Ammon's horn (tissue), 1 donor: ENCODE measurements at regions not wholly inside any gene's neighbourhood (a gene's known extent, or its start where the extent isn't known, plus 50 kb on each side); places are given as distances from the start of the nearest gene placed in this dataset.
"Not testable (repeated sequence)": the region's sequence is repeated elsewhere in the genome, so short reads cannot be mapped to it uniquely, and the experiment has no call there.

ENCODE experiments used
- DNase-seq: peaks from one replicate; pipeline ENCODE4 v3.0.0-alpha.2; 2016; ENCODE audit warnings: low spot score

GRCh38 chr10:117750616-117751015 lies 208.1 kb downstream of the EMX2 start:
- DNase-seq: no peak

GRCh38 chr10:117751259-117751658 lies 208.7 kb downstream of the EMX2 start:
- DNase-seq: no peak

GRCh38 chr10:117752103-117752502 lies 209.6 kb downstream of the EMX2 start:
- no peak for DNase-seq

- no peak for DNase-seq
Observed at GRCh38 chr10:117754770-117755658, 212.5 kb downstream of the EMX2 start.

- no peak for DNase-seq
Observed at GRCh38 chr10:117755659-117756014, 213.1 kb downstream of the EMX2 start.

GRCh38 chr10:117757086-117757720 lies 214.7 kb downstream of the EMX2 start:
- no peak for DNase-seq

- DNase-seq: no peak
Observed at GRCh38 chr10:117759266-117759665, 216.7 kb downstream of the EMX2 start.

GRCh38 chr10:117761695-117762094 lies 219.1 kb downstream of the EMX2 start:
- DNase-seq: no peak

GRCh38 chr10:117762126-117762818 lies 219.7 kb downstream of the EMX2 start:
- DNase-seq: no peak

GRCh38 chr10:117762819-117763172 lies 220.2 kb downstream of the EMX2 start:
- no peak for DNase-seq

GRCh38 chr10:117763528-117763927 lies 221.0 kb downstream of the EMX2 start:
- no peak for DNase-seq

- no peak for DNase-seq
Observed at GRCh38 chr10:117768333-117769042, 225.9 kb downstream of the EMX2 start.

GRCh38 chr10:117775526-117775925 lies 233.0 kb downstream of the EMX2 start:
- no peak for DNase-seq

GRCh38 chr10:117777222-117777621 lies 234.7 kb downstream of the EMX2 start:
- DNase-seq: not testable (repeated sequence)

- DNase-seq: no peak
Observed at GRCh38 chr10:117778241-117778640, 235.7 kb downstream of the EMX2 start.

GRCh38 chr10:117780411-117780810 lies 237.9 kb downstream of the EMX2 start:
- DNase-seq: no peak

- DNase-seq: no peak
Observed at GRCh38 chr10:117781216-117781831, 238.8 kb downstream of the EMX2 start.

GRCh38 chr10:117782276-117782675 lies 239.7 kb downstream of the EMX2 start:
- no peak for DNase-seq

- DNase-seq: no peak
Observed at GRCh38 chr10:117783698-117784395, 241.3 kb downstream of the EMX2 start.

GRCh38 chr10:117784776-117785175 lies 242.2 kb downstream of the EMX2 start:
- DNase-seq: no peak

GRCh38 chr10:117788911-117789310 lies 246.4 kb downstream of the EMX2 start:
- no peak for DNase-seq
